ENCODE measurements at regions not wholly inside any gene's neighbourhood (a gene's known extent, or its start where the extent isn't known, plus 50 kb on each side); places are given as distances from the start of the nearest gene placed in this dataset.
"Not testable (repeated sequence)": the region's sequence is repeated elsewhere in the genome, so short reads cannot be mapped to it uniquely, and the experiment has no call there.

- Histone ChIP-seq H3K36me3 (no peaks in the 10 kb centered on the region), H3K4me1 (no peaks in the 10 kb centered on the region), H3K27ac (no peak overlapping the region), H4K20me1 (no peaks in the 10 kb centered on the region; a peak in 1 of 22 replicates), H3K27me3 (no peaks in the 10 kb centered on the region), H3K9me3 (replicated peaks in 1 of 11) (no peaks in the 10 kb centered on the region), H3K9ac (no peak overlapping the region), H3K4me3 (no peak overlapping the region), H3K4me2 (no peak overlapping the region)
- TF ChIP-seq Cebpa-rat (IDR thresholded peaks at IDR 0.05) = no peak
These were observed 123.0 kb downstream of the CYP26B1 start for GRCh38 chr2:72024451-72025175.

GRCh38 chr2:72023678-72024390 lies 123.8 kb downstream of the CYP26B1 start:
- Histone ChIP-seq H3K4me1 (no peaks in the 10 kb centered on the region), H3K27me3 (no peaks in the 10 kb centered on the region), H3K36me3 (no peaks in the 10 kb centered on the region), H3K9me3 (replicated peaks in 1 of 11) (no peaks in the 10 kb centered on the region), H3K9ac (no peak overlapping the region), H4K20me1 (no peaks in the 10 kb centered on the region; a peak in 1 of 22 replicates), H3K4me3 (no peak overlapping the region), H3K4me2 (no peak overlapping the region), H3K27ac (no peak overlapping the region)
- TF ChIP-seq Cebpa-rat (IDR thresholded peaks at IDR 0.05) = no peak

GRCh38 chr2:72021371-72021770 lies 126.3 kb downstream of the CYP26B1 start:
- not testable (repeated sequence) for H3K4me3 ChIP-seq; H3K27me3 ChIP-seq; H3K36me3 ChIP-seq; H3K27ac ChIP-seq; H3K9me3 ChIP-seq (replicated peaks in 1 of 11); H3K4me2 ChIP-seq; H3K9ac ChIP-seq; H4K20me1 ChIP-seq; H3K4me1 ChIP-seq

GRCh38 chr2:72015266-72015665 lies 132.4 kb downstream of the CYP26B1 start:
- Histone ChIP-seq H3K27me3 (no peaks in the 10 kb centered on the region), H3K9ac (no peak overlapping the region), H3K27ac (no peak overlapping the region), H3K4me2 (no peak overlapping the region), H3K36me3 (no peaks in the 10 kb centered on the region), H3K4me3 (no peak overlapping the region), H3K4me1 (peaks cover 0 to 7% (median 4%) of the 10 kb centered on the region in 10 experiments; a peak in 6 of 20 replicates), H4K20me1 (no peaks in the 10 kb centered on the region), H3K9me3 (replicated peaks in 1 of 11) (no peaks in the 10 kb centered on the region)
- no peak for TF ChIP-seq Cebpa-rat (IDR thresholded peaks at IDR 0.05)

- Histone ChIP-seq H3K9ac (no peak overlapping the region), H3K4me2 (no peak overlapping the region), H3K4me1 (peaks cover 0 to 9% (median 5%) of the 10 kb centered on the region in 10 experiments; a peak in 9 of 20 replicates), H3K27ac (no peak overlapping the region), H3K4me3 (no peak overlapping the region), H4K20me1 (no peaks in the 10 kb centered on the region), H3K9me3 (replicated peaks in 1 of 11) (no peaks in the 10 kb centered on the region), H3K36me3 (no peaks in the 10 kb centered on the region), H3K27me3 (no peaks in the 10 kb centered on the region)
- TF ChIP-seq Cebpa-rat (IDR thresholded peaks at IDR 0.05) = no peak
These were observed 132.8 kb downstream of the CYP26B1 start for GRCh38 chr2:72014831-72015230.

- H3K27me3 ChIP-seq = no peaks in the 10 kb centered on the region
- no peaks in the 10 kb centered on the region for H3K36me3 ChIP-seq
- H3K4me1 ChIP-seq = peaks cover 0 to 14% (median 8%) of the 10 kb centered on the region in 10 experiments; a peak in 9 of 20 replicates
- no peak for TF ChIP-seq Cebpa-rat (IDR thresholded peaks at IDR 0.05)
- no peak overlapping the region for H3K27ac ChIP-seq
- no peaks in the 10 kb centered on the region for H4K20me1 ChIP-seq
- no peak overlapping the region for H3K4me3 ChIP-seq
- H3K9ac ChIP-seq = no peak overlapping the region
- H3K9me3 ChIP-seq (replicated peaks in 1 of 11) = no peaks in the 10 kb centered on the region
- no peak overlapping the region; a peak in 2 of 22 replicates for H3K4me2 ChIP-seq
These were observed 133.9 kb downstream of the CYP26B1 start for GRCh38 chr2:72013726-72014125.

GRCh38 chr2:72012886-72013574 lies 134.6 kb downstream of the CYP26B1 start:
- no peaks in the 10 kb centered on the region for H3K9me3 ChIP-seq (replicated peaks in 1 of 11)
- no peaks in the 10 kb centered on the region for H4K20me1 ChIP-seq
- peaks cover 0 to 14% (median 8%) of the 10 kb centered on the region in 10 experiments; a peak in 9 of 20 replicates for H3K4me1 ChIP-seq
- no peak overlapping the region for H3K9ac ChIP-seq
- no peak for TF ChIP-seq Cebpa-rat (IDR thresholded peaks at IDR 0.05)
- peak overlapping the region in 3 of 11 experiments; percentile 4 to 28 (median 15); a peak in 3 of 22 replicates for H3K4me2 ChIP-seq
- H3K27me3 ChIP-seq = no peaks in the 10 kb centered on the region
- no peaks in the 10 kb centered on the region for H3K36me3 ChIP-seq
- H3K4me3 ChIP-seq = no peak overlapping the region
- no peak overlapping the region for H3K27ac ChIP-seq

GRCh38 chr2:72011791-72012190 lies 135.9 kb downstream of the CYP26B1 start:
- no peaks in the 10 kb centered on the region for H4K20me1 ChIP-seq
- H3K4me3 ChIP-seq = no peak overlapping the region
- no peak overlapping the region for H3K4me2 ChIP-seq
- H3K36me3 ChIP-seq = no peaks in the 10 kb centered on the region
- H3K27ac ChIP-seq = no peak overlapping the region
- TF ChIP-seq Cebpa-rat (IDR thresholded peaks at IDR 0.05) = no peak
- peaks cover 0 to 14% (median 8%) of the 10 kb centered on the region in 10 experiments; a peak in 9 of 20 replicates for H3K4me1 ChIP-seq
- H3K9me3 ChIP-seq (replicated peaks in 1 of 11) = no peaks in the 10 kb centered on the region
- no peak overlapping the region for H3K9ac ChIP-seq
- no peaks in the 10 kb centered on the region for H3K27me3 ChIP-seq

- Histone ChIP-seq H4K20me1 (no peaks in the 10 kb centered on the region), H3K4me2 (no peak overlapping the region), H3K4me3 (no peak overlapping the region), H3K9me3 (replicated peaks in 1 of 11) (no peaks in the 10 kb centered on the region), H3K36me3 (no peaks in the 10 kb centered on the region), H3K4me1 (peaks cover 0 to 14% (median 8%) of the 10 kb centered on the region in 10 experiments; a peak in 9 of 20 replicates), H3K27me3 (no peaks in the 10 kb centered on the region), H3K27ac (no peak overlapping the region), H3K9ac (no peak overlapping the region)
- TF ChIP-seq Cebpa-rat (IDR thresholded peaks at IDR 0.05) = no peak
These were observed 136.3 kb downstream of the CYP26B1 start for GRCh38 chr2:72011370-72011689.

Measured in BLaER1 treated with 17β-estradiol and CSF1 and Interleukin-3, amounts not matched to agents 10 nM and 100 nM (cell line).